GM21825 (cell line): ENCODE measurements at regions not wholly inside any gene's neighbourhood (a gene's known extent, or its start where the extent isn't known, plus 50 kb on each side); places are given as distances from the start of the nearest gene placed in this dataset.

Source experiments
- ATAC-seq: cut with Tn5 transposase; IDR thresholded peaks from one replicate; pipeline ENCODE4 v1.9.1; 2021; ENCODE audit warnings: mild to moderate bottlenecking, moderate library complexity; ENCODE audit not compliant: unreplicated experiment

- ATAC-seq = peak; percentile 68
Observed at GRCh38 chr6:1482381-1483166, 93.2 kb downstream of the FOXF2 start.

- ATAC-seq = no peak
Observed at GRCh38 chr6:1485678-1486077, 96.3 kb downstream of the FOXF2 start.

- no peak for ATAC-seq
Observed at GRCh38 chr6:1486387-1486786, 97.0 kb downstream of the FOXF2 start.

GRCh38 chr6:1487239-1487638 lies 97.9 kb downstream of the FOXF2 start:
- no peak for ATAC-seq

GRCh38 chr6:1491025-1491424 lies 101.6 kb downstream of the FOXF2 start:
- ATAC-seq = no peak

- ATAC-seq = no peak
Observed at GRCh38 chr6:1491591-1492319, 102.4 kb downstream of the FOXF2 start.

GRCh38 chr6:1494671-1495070 lies 105.3 kb downstream of the FOXF2 start:
- ATAC-seq = no peak

- ATAC-seq = no peak
Observed at GRCh38 chr6:1495344-1495743, 106.0 kb downstream of the FOXF2 start.

- no peak for ATAC-seq
Observed at GRCh38 chr6:1496092-1496491, 106.7 kb downstream of the FOXF2 start.

GRCh38 chr6:1496836-1497760 lies 107.7 kb downstream of the FOXF2 start:
- no peak for ATAC-seq

GRCh38 chr6:1497761-1498105 lies 108.4 kb downstream of the FOXF2 start:
- ATAC-seq = no peak

GRCh38 chr6:1498491-1499113 lies 109.2 kb downstream of the FOXF2 start:
- ATAC-seq = no peak

GRCh38 chr6:1499777-1500176 lies 109.9 kb upstream of the FOXC1 start:
- no peak for ATAC-seq

- ATAC-seq = no peak
Observed at GRCh38 chr6:1500913-1501312, 108.8 kb upstream of the FOXC1 start.

GRCh38 chr6:1502041-1502440 lies 107.7 kb upstream of the FOXC1 start:
- no peak for ATAC-seq

GRCh38 chr6:1503811-1504210 lies 105.9 kb upstream of the FOXC1 start:
- ATAC-seq = no peak

- ATAC-seq = no peak
Observed at GRCh38 chr6:1504465-1504864, 105.2 kb upstream of the FOXC1 start.

- no peak for ATAC-seq
Observed at GRCh38 chr6:1507251-1507650, 102.5 kb upstream of the FOXC1 start.

GRCh38 chr6:1509241-1509640 lies 100.5 kb upstream of the FOXC1 start:
- no peak for ATAC-seq

- ATAC-seq = no peak
Observed at GRCh38 chr6:1510239-1510638, 99.5 kb upstream of the FOXC1 start.

- no peak for ATAC-seq
Observed at GRCh38 chr6:1513215-1513780, 96.4 kb upstream of the FOXC1 start.
